Fibroblast of mammary gland (primary cell): ENCODE measurements at regions not wholly inside any gene's neighbourhood (a gene's known extent, or its start where the extent isn't known, plus 50 kb on each side); places are given as distances from the start of the nearest gene placed in this dataset.

Source experiments
- DNase-seq: peaks from one replicate; pipeline ENCODE4 v3.0.0-alpha.2; 2010; ENCODE audit warnings: low read depth
- H3K4me3 ChIP-seq: 2 replicates; pipeline ENCODE4 v1.5.1; 2011; ENCODE audit warnings: low read depth, mild to moderate bottlenecking, low read length, moderate library complexity; ENCODE audit not compliant: control insufficient read depth
- TF ChIP-seq, protein P1 (sequence below): conservative IDR thresholded peaks from 2 replicates; pipeline ENCODE4 v1.5.1; 2011; ENCODE audit warnings: low read depth, low read length, inconsistent platforms; ENCODE audit not compliant: control insufficient read depth, insufficient read depth

DNA sequence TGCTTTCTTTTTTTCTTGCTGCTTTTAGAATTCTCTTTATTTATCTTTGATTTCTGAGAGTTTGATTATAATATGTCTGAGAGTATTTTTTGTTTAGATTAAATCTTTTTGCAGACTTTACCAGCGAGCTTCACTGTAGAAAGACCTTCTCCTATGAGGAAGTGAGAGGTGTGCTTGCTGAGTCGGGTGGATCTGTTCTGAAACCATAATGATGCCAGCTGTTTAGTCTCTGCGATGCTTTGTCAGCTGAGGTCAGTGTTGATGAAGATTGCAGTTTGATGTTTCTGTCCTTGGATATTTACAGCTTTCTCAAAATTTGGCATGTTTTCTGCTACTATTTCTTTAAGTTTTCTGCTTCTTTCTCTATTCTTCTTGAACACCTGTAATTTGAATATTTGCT, 309.1 kb upstream of the SLITRK6 start:
- no peak for DNase-seq
- TF ChIP-seq, protein P1, sequence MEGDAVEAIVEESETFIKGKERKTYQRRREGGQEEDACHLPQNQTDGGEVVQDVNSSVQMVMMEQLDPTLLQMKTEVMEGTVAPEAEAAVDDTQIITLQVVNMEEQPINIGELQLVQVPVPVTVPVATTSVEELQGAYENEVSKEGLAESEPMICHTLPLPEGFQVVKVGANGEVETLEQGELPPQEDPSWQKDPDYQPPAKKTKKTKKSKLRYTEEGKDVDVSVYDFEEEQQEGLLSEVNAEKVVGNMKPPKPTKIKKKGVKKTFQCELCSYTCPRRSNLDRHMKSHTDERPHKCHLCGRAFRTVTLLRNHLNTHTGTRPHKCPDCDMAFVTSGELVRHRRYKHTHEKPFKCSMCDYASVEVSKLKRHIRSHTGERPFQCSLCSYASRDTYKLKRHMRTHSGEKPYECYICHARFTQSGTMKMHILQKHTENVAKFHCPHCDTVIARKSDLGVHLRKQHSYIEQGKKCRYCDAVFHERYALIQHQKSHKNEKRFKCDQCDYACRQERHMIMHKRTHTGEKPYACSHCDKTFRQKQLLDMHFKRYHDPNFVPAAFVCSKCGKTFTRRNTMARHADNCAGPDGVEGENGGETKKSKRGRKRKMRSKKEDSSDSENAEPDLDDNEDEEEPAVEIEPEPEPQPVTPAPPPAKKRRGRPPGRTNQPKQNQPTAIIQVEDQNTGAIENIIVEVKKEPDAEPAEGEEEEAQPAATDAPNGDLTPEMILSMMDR, result no peak
- H3K4me3 ChIP-seq, result no peak overlapping the region

DNA sequence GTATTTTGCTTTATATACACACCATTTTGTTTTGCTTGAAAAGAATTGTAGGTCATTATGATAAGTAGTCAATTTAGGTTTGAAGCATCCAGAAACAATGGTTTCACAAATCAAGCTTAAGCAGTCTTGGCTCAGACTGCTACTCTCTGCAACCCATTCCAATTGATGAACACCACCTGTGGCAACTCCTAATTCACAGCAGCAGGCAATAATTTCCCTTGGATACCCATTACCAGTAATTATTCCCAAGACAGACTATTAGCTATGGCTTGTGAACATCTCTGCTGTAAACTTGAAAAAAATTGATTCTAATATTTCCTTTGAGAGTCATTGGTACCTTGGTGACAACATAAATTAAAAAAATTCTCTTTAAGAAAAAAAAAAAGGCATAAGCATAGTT, 299.3 kb upstream of the SLITRK6 start:
- H3K4me3 ChIP-seq, result no peak overlapping the region
- TF ChIP-seq, protein P1, result no peak

DNA sequence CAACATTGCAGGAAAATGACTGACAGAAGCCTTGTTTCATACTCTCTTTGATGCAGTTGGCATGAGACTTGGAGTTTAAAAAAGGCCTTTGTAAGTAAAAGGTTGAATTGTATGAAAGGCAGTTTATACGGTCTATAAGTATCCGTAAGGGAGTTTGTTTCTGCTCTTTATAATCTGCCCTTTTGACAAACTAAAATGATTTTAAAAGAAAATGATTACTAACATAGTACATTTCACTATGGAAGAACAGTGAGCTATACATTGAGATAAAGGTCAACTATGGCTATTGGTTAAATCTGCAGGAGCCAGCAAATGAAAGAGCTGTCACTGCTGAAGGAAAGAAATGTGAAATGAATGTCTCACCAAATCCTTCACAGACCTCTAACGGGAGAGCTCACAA, 296.1 kb upstream of the SLITRK6 start:
- H3K4me3 ChIP-seq, result no peak overlapping the region
- no peak for DNase-seq
- TF ChIP-seq, protein P1, result no peak

More for the DNA sequence above, 299.3 kb upstream of the SLITRK6 start:
- no peak for DNase-seq

DNA sequence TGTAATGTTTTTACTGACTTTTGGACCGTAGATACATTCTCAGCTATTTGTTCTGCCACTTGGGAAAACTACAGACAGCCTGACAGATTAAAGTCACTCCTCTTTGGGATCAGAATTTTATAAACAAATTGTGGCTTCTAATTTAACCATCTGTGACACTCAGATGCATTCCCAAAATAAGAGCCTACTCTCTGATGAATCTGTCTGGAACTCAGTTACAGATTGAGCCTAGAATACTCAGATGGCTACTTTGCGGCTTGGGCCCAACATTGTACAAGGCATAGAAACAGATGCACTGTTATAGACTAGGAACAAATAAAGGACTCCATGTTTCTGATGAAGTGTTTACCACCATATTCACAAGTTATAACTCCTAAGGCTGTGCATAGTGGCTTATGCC, 291.0 kb upstream of the SLITRK6 start:
- no peak overlapping the region for H3K4me3 ChIP-seq
- TF ChIP-seq, protein P1, result no peak
- no peak for DNase-seq

DNA sequence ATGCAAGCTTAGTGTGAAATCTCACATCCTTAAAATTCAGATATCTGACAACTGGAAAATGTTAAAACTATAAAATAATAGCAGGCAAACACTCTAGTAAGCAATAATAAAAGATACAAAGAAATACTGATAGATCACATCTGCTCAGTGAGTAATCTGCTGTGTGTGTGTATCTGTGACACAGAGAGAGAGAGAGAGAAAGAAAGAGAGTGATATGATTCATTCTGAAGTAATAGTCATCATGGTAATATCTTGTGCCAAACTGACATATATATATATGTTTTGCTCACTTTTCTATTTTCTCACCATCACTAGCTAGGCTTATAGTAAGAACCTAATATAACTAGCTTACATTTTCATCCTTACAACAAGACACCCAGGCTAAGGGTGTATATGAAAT, 288.0 kb upstream of the SLITRK6 start:
- peak; percentile 6 for DNase-seq
- TF ChIP-seq, protein P1, result no peak
- H3K4me3 ChIP-seq, result no peak overlapping the region

DNA sequence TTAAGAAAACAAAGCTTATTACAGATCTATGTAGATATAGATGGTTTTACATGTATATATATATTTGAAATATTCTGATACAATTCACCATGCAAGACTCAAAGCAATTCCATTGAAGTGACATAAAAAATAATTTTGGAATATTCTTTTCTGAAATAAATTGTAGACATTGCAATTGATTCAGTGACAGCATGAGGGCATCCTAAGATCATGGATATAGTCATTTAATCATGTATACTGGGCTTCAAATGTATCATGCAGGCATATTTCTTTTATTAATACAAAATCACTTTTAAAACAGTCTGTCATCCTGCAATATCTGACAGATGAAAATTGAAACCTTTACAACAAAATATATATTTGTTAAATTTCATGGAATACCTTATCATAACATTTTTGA, 286.7 kb upstream of the SLITRK6 start:
- no peak for DNase-seq
- TF ChIP-seq, protein P1, result no peak

DNA sequence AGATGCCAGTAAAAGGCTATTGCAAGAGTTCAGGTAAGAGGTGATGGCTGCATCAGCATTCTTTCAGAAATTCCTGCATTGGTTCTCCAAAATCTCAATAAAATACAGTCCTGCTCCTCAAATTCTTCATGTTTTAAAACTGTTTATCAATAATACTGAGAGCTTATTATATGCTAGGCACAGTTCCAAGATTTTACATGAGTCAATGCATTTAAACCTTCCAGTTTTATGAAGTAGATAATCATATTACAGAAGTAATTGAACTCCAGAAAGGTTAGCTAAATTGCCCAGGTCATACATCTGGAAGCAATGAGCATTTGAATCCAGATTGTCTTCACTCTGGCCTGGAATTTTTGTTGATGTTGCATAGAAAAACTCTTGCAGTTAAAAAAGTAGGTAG, 282.9 kb upstream of the SLITRK6 start:
- TF ChIP-seq, protein P1, result no peak
- no peak for DNase-seq
- no peak overlapping the region for H3K4me3 ChIP-seq

More for the DNA sequence above, 286.7 kb upstream of the SLITRK6 start:
- H3K4me3 ChIP-seq, result no peak overlapping the region
